8988T (cell line): ENCODE measurements at regions not wholly inside any gene's neighbourhood (a gene's known extent, or its start where the extent isn't known, plus 50 kb on each side); places are given as distances from the start of the nearest gene placed in this dataset.

Experiments used
- DNase-seq: peaks from one replicate; pipeline ENCODE4 v3.0.0; 2011

GRCh38 chr5:96157841-96158291, 196.2 kb upstream of the ELL2 start:
- no peak for DNase-seq

GRCh38 chr5:96157077-96157780, 195.6 kb upstream of the ELL2 start:
- DNase-seq: no peak

GRCh38 chr5:96155147-96155546, 193.5 kb upstream of the ELL2 start:
- DNase-seq: no peak

- DNase-seq: no peak
Measured at GRCh38 chr5:96151891-96152290, 190.2 kb upstream of the ELL2 start.

GRCh38 chr5:96150007-96150406, 188.4 kb upstream of the ELL2 start:
- no peak for DNase-seq

- DNase-seq: no peak
Measured at GRCh38 chr5:96149546-96149945, 187.9 kb upstream of the ELL2 start.

- DNase-seq: no peak
Measured at GRCh38 chr5:96149021-96149420, 187.4 kb upstream of the ELL2 start.

- DNase-seq: no peak
Measured at GRCh38 chr5:96148376-96148775, 186.7 kb upstream of the ELL2 start.

GRCh38 chr5:96147866-96148265, 186.2 kb upstream of the ELL2 start:
- DNase-seq: no peak

- DNase-seq: no peak
Measured at GRCh38 chr5:96146675-96147074, 185.0 kb upstream of the ELL2 start.

- no peak for DNase-seq
Measured at GRCh38 chr5:96144289-96144688, 182.6 kb upstream of the ELL2 start.

- DNase-seq: no peak
Measured at GRCh38 chr5:96143450-96143849, 181.8 kb upstream of the ELL2 start.

GRCh38 chr5:96142786-96143434, 181.3 kb upstream of the ELL2 start:
- DNase-seq: no peak

GRCh38 chr5:96142184-96142781, 180.6 kb upstream of the ELL2 start:
- no peak for DNase-seq

GRCh38 chr5:96141749-96142148, 180.1 kb upstream of the ELL2 start:
- no peak for DNase-seq

GRCh38 chr5:96140496-96140895, 178.8 kb upstream of the ELL2 start:
- DNase-seq: no peak

- no peak for DNase-seq
Measured at GRCh38 chr5:96140084-96140483, 178.4 kb upstream of the ELL2 start.

- no peak for DNase-seq
Measured at GRCh38 chr5:96134886-96135285, 173.2 kb upstream of the ELL2 start.

- DNase-seq: no peak
Measured at GRCh38 chr5:96133341-96134079, 171.9 kb upstream of the ELL2 start.

- no peak for DNase-seq
Measured at GRCh38 chr5:96129276-96129675, 167.6 kb upstream of the ELL2 start.

GRCh38 chr5:96128204-96128864, 166.7 kb upstream of the ELL2 start:
- DNase-seq: no peak

GRCh38 chr5:96127538-96127937, 165.9 kb upstream of the ELL2 start:
- DNase-seq: no peak
